Mucosa of descending colon (tissue), 3 donors: ENCODE measurements at regions not wholly inside any gene's neighbourhood (a gene's known extent, or its start where the extent isn't known, plus 50 kb on each side); places are given as distances from the start of the nearest gene placed in this dataset.

Experiments used
- ATAC-seq: fragments of 200-7000 bp; cut with Tn5 transposase; one replicate; pipeline ENCODE4 v1.9.1; 2020; ENCODE audit warnings: mild to moderate bottlenecking, moderate library complexity
- DNase-seq, 3 donors: peaks; one replicate each; pipeline ENCODE4 v3.0.0-alpha.2; 2020
- H3K36me3 ChIP-seq: fragments of 200-600 bp; one replicate; pipeline ENCODE4 v1.8.0; 2021; ENCODE audit warnings: low read depth, mild to moderate bottlenecking
- H3K4me1 ChIP-seq: fragments of 200-600 bp; one replicate; pipeline ENCODE4 v1.8.0; 2021; ENCODE audit warnings: low read depth, mild to moderate bottlenecking
- H3K4me3 ChIP-seq: fragments of 200-600 bp; one replicate; pipeline ENCODE4 v1.8.0; 2021; ENCODE audit warnings: mild to moderate bottlenecking
- H3K9me3 ChIP-seq: fragments of 200-600 bp; one replicate; pipeline ENCODE4 v1.8.0; 2021; ENCODE audit warnings: mild to moderate bottlenecking
- intact Hi-C, 2 donors: fragments of 100-400 bp; cut with DNase I in 1 of 2; cut with micrococcal nuclease in 1 of 2; formaldehyde crosslinking; loops; one replicate each; pipeline versions ENCODE4 v1.11.0 to v1.11.1; 2022; cut with DNase I, micrococcal nuclease
- TF ChIP-seq, protein P1 (sequence below): fragments of 200-600 bp; IDR thresholded peaks from one replicate; pipeline ENCODE4 v1.8.0; 2022; ENCODE audit warnings: antibody characterized with exemption, mild to moderate bottlenecking
- donor health status: DM: no; HTN: no; CAD: no; lungs with moderate emphysema.
- donor health status: DM: no; HTN: no; CAD: no.
- donor health status: DM: no; HTN: yes; CAD: no.

GRCh38 chr13:58978331-58978730 lies 1185.4 kb downstream of the DIAPH3 start:
- ATAC-seq (no peak), DNase-seq (no peak)
- H3K4me3 ChIP-seq: no peak overlapping the region
- H3K9me3 ChIP-seq: peaks cover 23% of the 10 kb centered on the region
- no peaks in the 10 kb centered on the region for H3K4me1 ChIP-seq
- H3K36me3 ChIP-seq: no peaks in the 10 kb centered on the region
- intact Hi-C loops: no loop called here
- TF ChIP-seq, protein P1, sequence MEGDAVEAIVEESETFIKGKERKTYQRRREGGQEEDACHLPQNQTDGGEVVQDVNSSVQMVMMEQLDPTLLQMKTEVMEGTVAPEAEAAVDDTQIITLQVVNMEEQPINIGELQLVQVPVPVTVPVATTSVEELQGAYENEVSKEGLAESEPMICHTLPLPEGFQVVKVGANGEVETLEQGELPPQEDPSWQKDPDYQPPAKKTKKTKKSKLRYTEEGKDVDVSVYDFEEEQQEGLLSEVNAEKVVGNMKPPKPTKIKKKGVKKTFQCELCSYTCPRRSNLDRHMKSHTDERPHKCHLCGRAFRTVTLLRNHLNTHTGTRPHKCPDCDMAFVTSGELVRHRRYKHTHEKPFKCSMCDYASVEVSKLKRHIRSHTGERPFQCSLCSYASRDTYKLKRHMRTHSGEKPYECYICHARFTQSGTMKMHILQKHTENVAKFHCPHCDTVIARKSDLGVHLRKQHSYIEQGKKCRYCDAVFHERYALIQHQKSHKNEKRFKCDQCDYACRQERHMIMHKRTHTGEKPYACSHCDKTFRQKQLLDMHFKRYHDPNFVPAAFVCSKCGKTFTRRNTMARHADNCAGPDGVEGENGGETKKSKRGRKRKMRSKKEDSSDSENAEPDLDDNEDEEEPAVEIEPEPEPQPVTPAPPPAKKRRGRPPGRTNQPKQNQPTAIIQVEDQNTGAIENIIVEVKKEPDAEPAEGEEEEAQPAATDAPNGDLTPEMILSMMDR: no peak

DNA sequence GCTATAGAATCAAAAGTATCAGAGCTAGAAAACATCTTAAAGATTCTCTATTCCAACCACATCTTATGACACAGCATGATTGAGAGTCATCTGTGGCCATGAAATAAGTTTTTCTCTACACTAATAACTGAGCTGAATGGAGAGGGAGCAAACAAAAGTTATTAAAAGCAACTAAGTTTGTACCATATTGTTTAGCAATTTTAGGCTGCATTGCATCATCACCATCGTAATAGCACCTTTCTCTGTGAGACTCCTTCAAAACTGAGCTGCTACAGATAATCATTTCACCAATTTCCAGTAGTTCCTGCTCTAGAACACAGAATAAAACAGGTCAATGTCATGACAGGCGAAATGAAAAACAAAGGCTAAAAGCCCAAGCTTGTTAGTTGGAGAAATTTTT lies 1183.9 kb downstream of the DIAPH3 start:
- peaks cover 25% of the 10 kb centered on the region for H3K9me3 ChIP-seq
- H3K4me3 ChIP-seq: no peak overlapping the region
- ATAC-seq (no peak), DNase-seq (no peak)
- H3K4me1 ChIP-seq: no peaks in the 10 kb centered on the region
- intact Hi-C loops: no loop called here
- TF ChIP-seq, protein P1: no peak
- H3K36me3 ChIP-seq: no peaks in the 10 kb centered on the region

DNA sequence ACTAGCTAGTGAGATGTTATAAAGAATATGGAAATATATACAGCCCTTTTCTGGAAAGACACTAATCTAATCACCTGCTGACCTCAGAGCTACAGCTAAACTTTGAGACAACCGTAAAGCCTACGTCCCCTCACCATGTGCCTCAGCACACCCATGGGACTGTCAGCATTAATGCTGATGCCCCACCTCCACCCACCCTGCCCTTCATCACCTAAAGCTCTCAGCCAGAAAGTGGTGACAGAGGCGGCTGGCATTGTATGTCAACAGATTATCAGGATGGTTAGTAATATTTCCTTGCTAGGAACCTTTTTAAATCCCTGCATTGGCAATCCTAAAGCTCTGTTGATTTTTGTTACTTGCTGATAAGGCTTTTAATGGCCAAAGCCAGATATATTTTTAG lies 1177.9 kb downstream of the DIAPH3 start:
- intact Hi-C loops: no loop called here

GRCh38 chr13:58989556-58989955 lies 1174.2 kb downstream of the DIAPH3 start:
- Histone ChIP-seq H3K4me1 (no peaks in the 10 kb centered on the region), H3K9me3 (peaks cover 9% of the 10 kb centered on the region), H3K36me3 (no peaks in the 10 kb centered on the region), H3K4me3 (no peak overlapping the region)
- ATAC-seq: no peak
- TF ChIP-seq, protein P1: no peak
- intact Hi-C loops: no loop called here
- no peak for DNase-seq

More for the DNA sequence above, 1177.9 kb downstream of the DIAPH3 start:
- Histone ChIP-seq H3K9me3 (peaks cover 18% of the 10 kb centered on the region), H3K4me3 (no peak overlapping the region), H3K36me3 (no peaks in the 10 kb centered on the region), H3K4me1 (no peaks in the 10 kb centered on the region)
- TF ChIP-seq, protein P1: no peak
- no peak for ATAC-seq
- no peak for DNase-seq

DNA sequence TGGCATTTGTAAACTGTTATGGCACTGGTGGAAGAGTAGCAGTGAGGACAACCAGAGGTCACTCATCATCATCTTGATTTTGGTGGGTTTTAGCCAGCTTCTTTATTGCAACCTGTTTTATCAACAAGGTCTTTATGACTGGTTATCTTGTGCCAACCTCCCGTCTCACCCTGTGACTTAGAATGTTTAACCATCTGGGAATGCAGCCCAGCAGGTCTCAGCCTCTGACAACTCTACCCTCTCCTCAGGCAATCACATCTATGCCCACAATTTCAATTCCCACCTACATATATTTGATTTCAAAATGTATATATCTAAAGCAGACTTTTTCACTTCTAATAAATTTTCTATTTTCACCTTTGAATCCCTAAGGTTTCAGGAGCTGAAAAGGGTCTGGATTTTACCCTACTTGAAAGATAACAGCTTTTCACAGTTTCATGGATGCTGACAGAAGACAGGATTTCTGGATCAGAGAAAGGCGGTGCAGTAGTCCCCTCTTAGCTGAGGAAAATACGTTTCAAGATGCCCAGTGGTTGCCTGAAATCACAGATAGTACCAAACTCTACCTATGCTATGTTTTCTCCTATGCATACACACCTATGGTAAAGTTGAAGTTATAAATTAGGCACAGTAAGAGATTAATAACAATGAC lies 1171.8 kb downstream of the DIAPH3 start:
- TF ChIP-seq, protein P1: no peak
- H3K4me1 ChIP-seq: no peaks in the 10 kb centered on the region
- peaks cover 10% of the 10 kb centered on the region for H3K9me3 ChIP-seq
- ATAC-seq (no peak), DNase-seq (no peak)
- intact Hi-C loops: no loop called here
- H3K36me3 ChIP-seq: no peaks in the 10 kb centered on the region
- no peak overlapping the region for H3K4me3 ChIP-seq
